Body of pancreas (tissue), 4 donors: ENCODE measurements at regions not wholly inside any gene's neighbourhood (a gene's known extent, or its start where the extent isn't known, plus 50 kb on each side); places are given as distances from the start of the nearest gene placed in this dataset.

Experiments used
- CTCF ChIP-seq, 7 experiments: fragments of 450-650 bp in 4 of 7; fragments of 200-600 bp in 3 of 7; sonication (generic) in 3 of 7; IDR thresholded peaks; one replicate each; pipeline ENCODE4 v1.5.1; 2016 to 2019; ENCODE audit warnings: antibody characterized with exemption in 7 of 7
- POLR2A ChIP-seq, 3 donors: fragments of 450-650 bp; IDR thresholded peaks; one replicate each; pipeline ENCODE4 v1.6.1; 2016; ENCODE audit warnings: antibody characterized with exemption in 3 of 3, mild to moderate bottlenecking in 2 of 3

DNA sequence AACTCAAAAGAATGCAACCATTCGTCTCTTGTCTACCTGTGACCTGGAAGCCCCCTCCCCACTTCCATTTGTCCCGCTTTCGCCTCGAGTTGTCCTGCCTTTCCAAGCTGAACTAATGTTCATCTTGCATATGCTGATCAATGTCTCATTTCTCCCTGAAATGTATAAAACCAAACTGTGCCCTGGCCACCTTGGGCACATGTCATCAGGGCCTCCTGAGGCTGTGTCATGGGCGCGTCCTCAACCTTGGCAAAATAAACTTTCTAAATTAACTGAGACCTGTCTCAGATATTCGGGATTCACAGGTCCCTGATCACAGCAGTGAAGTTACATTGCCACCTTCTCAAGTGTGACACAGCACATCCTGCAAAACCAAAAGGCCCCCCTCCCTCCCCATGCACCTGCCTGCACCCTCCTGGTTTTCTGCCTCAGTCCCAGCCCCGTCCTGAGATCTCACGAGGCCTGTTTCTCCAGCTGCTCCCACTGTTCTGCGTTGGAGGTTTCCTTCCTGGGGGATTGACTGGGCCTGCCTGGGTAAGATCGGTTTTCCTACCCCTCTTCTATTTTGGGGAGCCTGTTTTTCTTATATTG lies 1328.7 kb downstream of the TBC1D22A start:
- TF ChIP-seq CTCF (IDR thresholded peaks at IDR 0.05) (no peak), POLR2A (IDR thresholded peaks at IDR 0.05) (no peak)
